ENCODE measurements at regions not wholly inside any gene's neighbourhood (a gene's known extent, or its start where the extent isn't known, plus 50 kb on each side); places are given as distances from the start of the nearest gene placed in this dataset.

- no peak overlapping the region for H3K4me3 ChIP-seq (ENCODE audit: low read length)
- TF ChIP-seq CTCF (conservative IDR thresholded peaks at IDR 0.05; ENCODE audit: low read depth, low read length), result no peak
- DNase-seq (ENCODE audit: low read depth), result no peak
These were observed 1258.0 kb upstream of the ZEB2 start for GRCh38 chr2:145777914-145778313.

- TF ChIP-seq CTCF (conservative IDR thresholded peaks at IDR 0.05; ENCODE audit: low read depth, low read length), result no peak
- DNase-seq (ENCODE audit: low read depth), result no peak
- H3K4me3 ChIP-seq (ENCODE audit: low read length), result no peak overlapping the region
These were observed 1257.4 kb upstream of the ZEB2 start for GRCh38 chr2:145777297-145777696.

GRCh38 chr2:145775591-145775990, 1255.7 kb upstream of the ZEB2 start:
- TF ChIP-seq CTCF (conservative IDR thresholded peaks at IDR 0.05; ENCODE audit: low read depth, low read length), result no peak
- no peak overlapping the region for H3K4me3 ChIP-seq (ENCODE audit: low read length)
- no peak for DNase-seq (ENCODE audit: low read depth)

GRCh38 chr2:145771525-145771924, 1251.6 kb upstream of the ZEB2 start:
- TF ChIP-seq CTCF (conservative IDR thresholded peaks at IDR 0.05; ENCODE audit: low read depth, low read length), result no peak
- DNase-seq (ENCODE audit: low read depth), result no peak
- H3K4me3 ChIP-seq (ENCODE audit: low read length), result no peak overlapping the region

- H3K4me3 ChIP-seq (ENCODE audit: low read length), result no peak overlapping the region
- TF ChIP-seq CTCF (conservative IDR thresholded peaks at IDR 0.05; ENCODE audit: low read depth, low read length), result no peak
- DNase-seq (ENCODE audit: low read depth), result no peak
These were observed 1249.2 kb upstream of the ZEB2 start for GRCh38 chr2:145769011-145769716.

GRCh38 chr2:145765874-145766273, 1246.0 kb upstream of the ZEB2 start:
- TF ChIP-seq CTCF (conservative IDR thresholded peaks at IDR 0.05; ENCODE audit: low read depth, low read length), result no peak
- no peak overlapping the region for H3K4me3 ChIP-seq (ENCODE audit: low read length)
- DNase-seq (ENCODE audit: low read depth), result no peak

GRCh38 chr2:145764631-145765030, 1244.7 kb upstream of the ZEB2 start:
- no peak for TF ChIP-seq CTCF (conservative IDR thresholded peaks at IDR 0.05; ENCODE audit: low read depth, low read length)
- peak; percentile 66 for DNase-seq (ENCODE audit: low read depth)
- no peak overlapping the region for H3K4me3 ChIP-seq (ENCODE audit: low read length)
